K562 (cell line): ENCODE measurements at regions not wholly inside any gene's neighbourhood (a gene's known extent, or its start where the extent isn't known, plus 50 kb on each side); places are given as distances from the start of the nearest gene placed in this dataset.
A peak's percentile ranks its signal among the peaks of the same experiment; 100 is the strongest.

ENCODE experiments used
- BACH1 ChIP-seq: fragments of 200-800 bp; sonication (Bioruptor generic); IDR thresholded peaks from 2 replicates; pipeline ENCODE4 v1.6.1; 2016; ENCODE audit warnings: missing genetic modification characterization, missing compliant biosample characterization
- HCFC1 ChIP-seq: IDR thresholded peaks from 2 replicates; pipeline ENCODE4 v1.6.1; 2012; ENCODE audit warnings: low read depth, low read length, improper control_type of control experiment
- MEF2A ChIP-seq: IDR thresholded peaks from 2 replicates; pipeline ENCODE4 v1.6.1; 2011; ENCODE audit warnings: low read depth, mild to moderate bottlenecking, low read length, moderate library complexity; ENCODE audit not compliant: control insufficient read depth
- NELFE ChIP-seq: IDR thresholded peaks from 2 replicates; pipeline ENCODE4 v1.6.1; 2011; ENCODE audit warnings: mild to moderate bottlenecking; ENCODE audit not compliant: insufficient read depth, insufficient read length
- SMARCE1 ChIP-seq: fragments of 450-650 bp; IDR thresholded peaks from 2 replicates; pipeline ENCODE4 v1.7.1; 2016; ENCODE audit warnings: mild to moderate bottlenecking
- ZNF76 ChIP-seq: fragments of 250-450 bp; sonication (Bioruptor Pico); IDR thresholded peaks from 2 replicates; pipeline ENCODE4 v1.4.0; 2020; ENCODE audit warnings: mild to moderate bottlenecking, moderate library complexity, borderline replicate concordance
- TF ChIP-seq, protein P1 (sequence below): sonication (generic); formaldehyde crosslinking; IDR thresholded peaks from 2 replicates; pipeline ENCODE4 v1.8.1; 2022; ENCODE audit warnings: missing genetic modification reagents
- TF ChIP-seq, protein P2 (sequence below): fragments of 250-450 bp; sonication (Bioruptor Pico); IDR thresholded peaks from 2 replicates; pipeline ENCODE4 v1.4.0; 2020; ENCODE audit warnings: mild to moderate bottlenecking

DNA sequence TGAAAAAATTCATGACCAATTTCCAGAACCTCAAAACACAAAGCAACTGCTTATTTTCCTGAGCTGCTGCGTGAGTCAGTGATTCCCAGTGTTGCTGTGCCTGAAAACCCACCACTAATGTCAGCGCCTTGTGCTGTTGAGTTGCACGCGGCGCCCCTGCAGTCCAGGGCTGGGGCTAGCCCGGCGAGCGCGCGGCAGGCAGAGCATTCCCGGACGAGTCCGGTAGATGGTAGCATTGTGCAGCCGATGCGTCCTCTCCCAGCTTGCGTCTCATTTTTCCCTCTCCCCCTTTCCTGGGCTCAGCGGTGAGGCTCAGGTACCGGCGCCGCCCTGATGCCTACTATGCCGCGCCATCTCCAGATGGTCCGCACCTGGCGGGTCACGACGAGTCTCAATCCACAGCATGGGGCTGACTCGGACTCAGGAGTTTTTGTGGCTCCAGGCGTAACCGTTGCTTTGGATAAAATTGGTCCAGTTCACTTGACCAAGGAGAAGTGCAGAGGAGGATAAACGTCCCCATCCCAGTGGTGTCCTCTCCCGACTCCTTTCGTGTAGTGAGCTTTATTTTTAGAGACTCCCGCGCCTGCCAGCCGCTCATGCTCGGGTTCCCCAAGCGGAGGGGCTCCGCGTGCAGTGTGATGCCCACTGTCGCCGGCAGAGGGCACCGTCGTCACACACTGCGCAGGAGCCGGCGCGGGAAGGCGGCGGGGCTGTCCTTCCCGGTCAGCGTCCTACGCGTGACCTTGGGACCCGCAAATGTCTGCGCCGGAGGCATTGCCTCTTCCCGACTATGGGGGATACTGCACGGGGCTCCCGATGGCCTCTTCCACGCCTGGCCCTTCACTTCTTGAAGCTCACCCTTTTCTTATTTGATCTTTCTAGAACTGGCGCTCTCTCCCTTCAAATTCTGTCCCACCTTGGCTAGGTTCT lies 53.6 kb upstream of the IGFBP7 start:
- TF ChIP-seq, protein P1, sequence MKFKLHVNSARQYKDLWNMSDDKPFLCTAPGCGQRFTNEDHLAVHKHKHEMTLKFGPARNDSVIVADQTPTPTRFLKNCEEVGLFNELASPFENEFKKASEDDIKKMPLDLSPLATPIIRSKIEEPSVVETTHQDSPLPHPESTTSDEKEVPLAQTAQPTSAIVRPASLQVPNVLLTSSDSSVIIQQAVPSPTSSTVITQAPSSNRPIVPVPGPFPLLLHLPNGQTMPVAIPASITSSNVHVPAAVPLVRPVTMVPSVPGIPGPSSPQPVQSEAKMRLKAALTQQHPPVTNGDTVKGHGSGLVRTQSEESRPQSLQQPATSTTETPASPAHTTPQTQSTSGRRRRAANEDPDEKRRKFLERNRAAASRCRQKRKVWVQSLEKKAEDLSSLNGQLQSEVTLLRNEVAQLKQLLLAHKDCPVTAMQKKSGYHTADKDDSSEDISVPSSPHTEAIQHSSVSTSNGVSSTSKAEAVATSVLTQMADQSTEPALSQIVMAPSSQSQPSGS (CRISPR knock-in tag), result no peak
- TF ChIP-seq SMARCE1 (no peak), BACH1 (tag) (no peak), ZNF76 (CRISPR knock-in tag) (no peak), NELFE (no peak), HCFC1 (0 out of 2 replicates have a peak, but pooled peaks have one; percentile 26), MEF2A (no peak)
- TF ChIP-seq, protein P2, sequence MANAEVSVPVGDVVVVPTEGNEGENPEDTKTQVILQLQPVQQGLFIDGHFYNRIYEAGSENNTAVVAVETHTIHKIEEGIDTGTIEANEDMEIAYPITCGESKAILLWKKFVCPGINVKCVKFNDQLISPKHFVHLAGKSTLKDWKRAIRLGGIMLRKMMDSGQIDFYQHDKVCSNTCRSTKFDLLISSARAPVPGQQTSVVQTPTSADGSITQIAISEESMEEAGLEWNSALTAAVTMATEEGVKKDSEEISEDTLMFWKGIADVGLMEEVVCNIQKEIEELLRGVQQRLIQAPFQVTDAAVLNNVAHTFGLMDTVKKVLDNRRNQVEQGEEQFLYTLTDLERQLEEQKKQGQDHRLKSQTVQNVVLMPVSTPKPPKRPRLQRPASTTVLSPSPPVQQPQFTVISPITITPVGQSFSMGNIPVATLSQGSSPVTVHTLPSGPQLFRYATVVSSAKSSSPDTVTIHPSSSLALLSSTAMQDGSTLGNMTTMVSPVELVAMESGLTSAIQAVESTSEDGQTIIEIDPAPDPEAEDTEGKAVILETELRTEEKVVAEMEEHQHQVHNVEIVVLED (CRISPR knock-in tag), result no peak
